ENCODE measurements at regions not wholly inside any gene's neighbourhood (a gene's known extent, or its start where the extent isn't known, plus 50 kb on each side); places are given as distances from the start of the nearest gene placed in this dataset.

DNA sequence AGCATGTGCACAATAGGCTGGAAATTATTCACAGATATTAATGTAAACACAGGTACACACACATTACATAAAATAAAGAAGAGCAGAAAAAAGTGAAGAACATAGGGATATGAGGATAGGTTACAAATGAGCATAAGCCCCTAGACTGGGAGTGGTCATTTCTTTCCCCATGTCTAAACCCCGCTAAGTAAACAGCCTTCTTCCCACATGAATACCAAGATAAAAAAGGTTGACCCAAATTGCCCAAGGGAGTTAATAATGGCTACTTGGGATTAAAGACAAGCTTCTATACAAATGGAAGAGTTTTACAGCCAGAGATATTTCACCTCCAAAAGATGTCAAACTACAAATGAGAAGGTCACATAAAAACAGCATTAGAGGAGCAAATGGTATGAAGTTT lies 527.1 kb upstream of the CELF2 start:
- TF ChIP-seq NRF1 (conservative IDR thresholded peaks at IDR 0.05; ENCODE audit: low read depth, low read length) (no peak), TAF1 (IDR thresholded peaks at IDR 0.05; ENCODE audit: borderline replicate concordance, low read depth, low read length) (no peak), IRF3 (IDR thresholded peaks at IDR 0.05) (no peak), NR2C2 (IDR thresholded peaks at IDR 0.05; ENCODE audit: borderline replicate concordance, control insufficient read depth, insufficient read length, low read depth) (no peak)
- TF ChIP-seq, protein P1, sequence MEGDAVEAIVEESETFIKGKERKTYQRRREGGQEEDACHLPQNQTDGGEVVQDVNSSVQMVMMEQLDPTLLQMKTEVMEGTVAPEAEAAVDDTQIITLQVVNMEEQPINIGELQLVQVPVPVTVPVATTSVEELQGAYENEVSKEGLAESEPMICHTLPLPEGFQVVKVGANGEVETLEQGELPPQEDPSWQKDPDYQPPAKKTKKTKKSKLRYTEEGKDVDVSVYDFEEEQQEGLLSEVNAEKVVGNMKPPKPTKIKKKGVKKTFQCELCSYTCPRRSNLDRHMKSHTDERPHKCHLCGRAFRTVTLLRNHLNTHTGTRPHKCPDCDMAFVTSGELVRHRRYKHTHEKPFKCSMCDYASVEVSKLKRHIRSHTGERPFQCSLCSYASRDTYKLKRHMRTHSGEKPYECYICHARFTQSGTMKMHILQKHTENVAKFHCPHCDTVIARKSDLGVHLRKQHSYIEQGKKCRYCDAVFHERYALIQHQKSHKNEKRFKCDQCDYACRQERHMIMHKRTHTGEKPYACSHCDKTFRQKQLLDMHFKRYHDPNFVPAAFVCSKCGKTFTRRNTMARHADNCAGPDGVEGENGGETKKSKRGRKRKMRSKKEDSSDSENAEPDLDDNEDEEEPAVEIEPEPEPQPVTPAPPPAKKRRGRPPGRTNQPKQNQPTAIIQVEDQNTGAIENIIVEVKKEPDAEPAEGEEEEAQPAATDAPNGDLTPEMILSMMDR (IDR thresholded peaks at IDR 0.05 in 2 of 3, conservative IDR thresholded peaks at IDR 0.05 in 1 of 3; ENCODE audit: control insufficient read depth in 2 of 3, extremely low read depth in 1 of 3, insufficient read depth in 1 of 3, low read depth in 3 of 3, low read length in 3 of 3): no peak
